Small intestine (tissue), 7 donors: ENCODE measurements at regions not wholly inside any gene's neighbourhood (a gene's known extent, or its start where the extent isn't known, plus 50 kb on each side); places are given as distances from the start of the nearest gene placed in this dataset.

Experiments used
- DNase-seq, 2 donors: peaks; one replicate each; pipeline versions ENCODE4 v3.0.0 to v3.0.0-alpha.2; 2013
- FAIRE-seq: peaks from 2 replicates; lab custom pipeline; 2012; peaks lifted over from hg19 to GRCh38; lab: Jason Lieb, UNC
- H3K27ac ChIP-seq, 3 donors: one replicate each; pipeline ENCODE4 v1.5.1; 2013; ENCODE audit warnings: low read length in 2 of 3, mild to moderate bottlenecking in 2 of 3, control low read depth in 1 of 3, inconsistent platforms in 1 of 3, low read depth in 1 of 3, moderate library complexity in 1 of 3
- H3K27me3 ChIP-seq, 3 donors: one replicate each; pipeline ENCODE4 v1.6.1; 2013; ENCODE audit warnings: low read length in 3 of 3, inconsistent platforms in 1 of 3; ENCODE audit not compliant: control insufficient read depth in 3 of 3, insufficient read depth in 3 of 3
- H3K36me3 ChIP-seq, 3 donors: one replicate each; pipeline ENCODE4 v1.6.1; 2013; ENCODE audit warnings: low read length in 3 of 3, inconsistent platforms in 1 of 3, low read depth in 1 of 3, mild to moderate bottlenecking in 1 of 3, moderate library complexity in 1 of 3; ENCODE audit not compliant: control insufficient read depth in 3 of 3, insufficient read depth in 2 of 3
- H3K4me1 ChIP-seq, 3 donors: one replicate each; pipeline ENCODE4 v1.6.1; 2013; ENCODE audit warnings: low read length in 2 of 3, inconsistent platforms in 1 of 3, low read depth in 1 of 3, mild to moderate bottlenecking in 1 of 3, moderate library complexity in 1 of 3; ENCODE audit not compliant: control insufficient read depth in 3 of 3, insufficient read depth in 2 of 3
- H3K4me3 ChIP-seq, 3 donors: one replicate each; pipeline ENCODE4 v1.5.1; 2013; ENCODE audit warnings: low read length in 3 of 3, control low read depth in 1 of 3, inconsistent platforms in 1 of 3, low read depth in 1 of 3, mild to moderate bottlenecking in 1 of 3, moderate library complexity in 1 of 3
- H3K9me3 ChIP-seq, 2 donors: one replicate each; pipeline ENCODE4 v1.6.1; 2013; ENCODE audit warnings: low read depth in 1 of 2, low read length in 1 of 2; ENCODE audit not compliant: control insufficient read depth in 2 of 2, insufficient read depth in 1 of 2
- WGBS, 3 donors: extraction: QIAGEN DNeasy Blood & Tissue Kit; methylation state at CpG; one replicate each; pipeline ENCODE4 v1.1.7; 2013; 5-methylcytosine and 5-hydroxymethylcytosine counted together
- donor health status: healthy with polysubstance abuse.
- donor health status: control.
- donor health status: control.
- donor health status: Bipolar disorder and iron deficiency.
- donor health status: healthy.

GRCh38 chr6:144899161-144899560 is 614.0 kb downstream of the UTRN start:
- no peak for FAIRE-seq
- H3K36me3 ChIP-seq = no peaks in the 10 kb centered on the region
- no peak overlapping the region for H3K27ac ChIP-seq

GRCh38 chr6:144901412-144901811 is 616.3 kb downstream of the UTRN start:
- H3K9me3 ChIP-seq = no peaks in the 10 kb centered on the region
- no peaks in the 10 kb centered on the region for H3K27me3 ChIP-seq
- WGBS, 3 donors = 92 to 95% (median 93%) methylated on average over 1 of the region's 1 CpG
- no peak for FAIRE-seq
- no peaks in the 10 kb centered on the region for H3K4me1 ChIP-seq
- H3K4me3 ChIP-seq = no peak overlapping the region
- H3K36me3 ChIP-seq = no peaks in the 10 kb centered on the region
- no peak for DNase-seq
- H3K27ac ChIP-seq = no peak overlapping the region

More at GRCh38 chr6:144899161-144899560, 614.0 kb downstream of the UTRN start:
- no peak for DNase-seq
- no peaks in the 10 kb centered on the region for H3K4me1 ChIP-seq
- H3K27me3 ChIP-seq = no peaks in the 10 kb centered on the region
- no peak overlapping the region for H3K4me3 ChIP-seq
- no peaks in the 10 kb centered on the region for H3K9me3 ChIP-seq
- WGBS, 3 donors = 90 to 97% (median 95%) methylated on average over 1 of the region's 1 CpG

GRCh38 chr6:144908004-144908403 is 622.9 kb downstream of the UTRN start:
- Histone ChIP-seq H3K4me1 (no peaks in the 10 kb centered on the region), H3K27ac (no peak overlapping the region), H3K4me3 (no peak overlapping the region), H3K27me3 (no peaks in the 10 kb centered on the region), H3K36me3 (no peaks in the 10 kb centered on the region), H3K9me3 (no peaks in the 10 kb centered on the region)
- 70 to 95% (median 91%) methylated on average over 1 of the region's 1 CpG for WGBS, 3 donors
- no peak for FAIRE-seq
- no peak for DNase-seq

- no peaks in the 10 kb centered on the region for H3K9me3 ChIP-seq
- no peak for FAIRE-seq
- no peak for DNase-seq
- H3K36me3 ChIP-seq = no peaks in the 10 kb centered on the region
- H3K27me3 ChIP-seq = no peaks in the 10 kb centered on the region
- H3K4me3 ChIP-seq = no peak overlapping the region
- 86 to 87% (median 86%) methylated on average over 3 of the region's 3 CpGs for WGBS, 3 donors
- H3K27ac ChIP-seq = no peak overlapping the region
- H3K4me1 ChIP-seq = no peaks in the 10 kb centered on the region
Measured at GRCh38 chr6:144909753-144910285, 624.7 kb downstream of the UTRN start.

- Histone ChIP-seq H3K4me1 (no peaks in the 10 kb centered on the region), H3K4me3 (no peak overlapping the region), H3K27ac (no peak overlapping the region), H3K36me3 (no peaks in the 10 kb centered on the region), H3K9me3 (no peaks in the 10 kb centered on the region), H3K27me3 (no peaks in the 10 kb centered on the region)
- no peak for FAIRE-seq
- no peak for DNase-seq
- WGBS, 3 donors = 83 to 93% (median 84%) methylated on average over 2 of the region's 2 CpGs
Measured at GRCh38 chr6:144911322-144911721, 626.2 kb downstream of the UTRN start.

- Histone ChIP-seq H3K27ac (no peak overlapping the region), H3K27me3 (no peaks in the 10 kb centered on the region), H3K9me3 (no peaks in the 10 kb centered on the region), H3K36me3 (no peaks in the 10 kb centered on the region), H3K4me1 (no peaks in the 10 kb centered on the region), H3K4me3 (no peak overlapping the region)
- DNase-seq (no peak), FAIRE-seq (no peak)
- 14 to 33% (median 21%) methylated on average over 2 of the region's 2 CpGs for WGBS, 3 donors
Measured at GRCh38 chr6:144912474-144912873, 627.3 kb downstream of the UTRN start.

GRCh38 chr6:144918073-144918472 is 632.9 kb downstream of the UTRN start:
- no peak for DNase-seq
- Histone ChIP-seq H3K27me3 (no peaks in the 10 kb centered on the region), H3K4me1 (peaks cover 0 to 8% (median 3%) of the 10 kb centered on the region in 3 donors), H3K4me3 (no peak overlapping the region), H3K27ac (no peak overlapping the region), H3K9me3 (no peaks in the 10 kb centered on the region), H3K36me3 (no peaks in the 10 kb centered on the region)
- 91 to 95% (median 92%) methylated on average over 4 of the region's 4 CpGs for WGBS, 3 donors
- no peak for FAIRE-seq

GRCh38 chr6:144919560-144919959 is 634.4 kb downstream of the UTRN start:
- 63 to 94% (median 87%) methylated on average over 2 of the region's 2 CpGs for WGBS, 3 donors

GRCh38 chr6:144920391-144920961 is 635.3 kb downstream of the UTRN start:
- no peak overlapping the region for H3K27ac ChIP-seq

More at GRCh38 chr6:144919560-144919959, 634.4 kb downstream of the UTRN start:
- peaks cover 0 to 8% (median 3%) of the 10 kb centered on the region in 3 donors for H3K4me1 ChIP-seq
- no peaks in the 10 kb centered on the region for H3K27me3 ChIP-seq
- H3K4me3 ChIP-seq = no peak overlapping the region
- H3K9me3 ChIP-seq = peaks cover 0 to 3% of the 10 kb centered on the region in 2 donors
- H3K36me3 ChIP-seq = no peaks in the 10 kb centered on the region
- FAIRE-seq (no peak), DNase-seq (no peak)
- no peak overlapping the region for H3K27ac ChIP-seq

More at GRCh38 chr6:144920391-144920961, 635.3 kb downstream of the UTRN start:
- Histone ChIP-seq H3K4me3 (no peak overlapping the region), H3K36me3 (no peaks in the 10 kb centered on the region), H3K4me1 (peaks cover 0 to 8% (median 3%) of the 10 kb centered on the region in 3 donors), H3K9me3 (peaks cover 0 to 3% of the 10 kb centered on the region in 2 donors), H3K27me3 (no peaks in the 10 kb centered on the region)
- FAIRE-seq (no peak), DNase-seq (peak in 1 of 2 donors; percentile 48)
- WGBS, 3 donors = 74 to 87% (median 79%) methylated on average over 4 of the region's 4 CpGs
